Endothelial cell of umbilical vein (primary cell): ENCODE measurements at regions not wholly inside any gene's neighbourhood (a gene's known extent, or its start where the extent isn't known, plus 50 kb on each side); places are given as distances from the start of the nearest gene placed in this dataset.

ENCODE experiments used
- BruUV-seq: library from RNA; stranded (reverse); fragments of 400-500 nt; replicated peaks from 2 replicates; lab custom pipeline; 2021; lab: Mats Ljungman, UMichigan
- CTCF ChIA-PET: fragments of 300-600, 350-600 bp; sonication (Branson Sonifier 250); formaldehyde crosslinking; loops from one replicate; lab custom pipeline; 2021; ENCODE audit warnings: antibody characterized with exemption, inconsistent platforms; lab: Charles Lee
- POLR2A ChIA-PET: fragments of 300-600, 350-600 bp; sonication (Branson Sonifier 250); formaldehyde crosslinking; loops from one replicate; lab custom pipeline; 2021; ENCODE audit warnings: antibody characterized with exemption, inconsistent platforms; lab: Charles Lee
- DNase-seq: peaks from one replicate; pipeline ENCODE4 v3.0.0-alpha.2; 2011; ENCODE audit warnings: low read depth, low spot score
- FAIRE-seq: peaks from 2 replicates; lab custom pipeline; 2011; peaks lifted over from hg19 to GRCh38; lab: Jason Lieb, UNC
- H2AFZ ChIP-seq: 2 replicates; pipeline ENCODE4 v1.6.0; 2012; ENCODE audit warnings: low read depth, low read length, control low read depth, inconsistent platforms
- H3K27ac ChIP-seq: 2 replicates; pipeline ENCODE4 v1.5.1; 2011; ENCODE audit warnings: low read depth, mild to moderate bottlenecking, control low read depth, low read length, moderate library complexity; ENCODE audit not compliant: insufficient read depth
- H3K27me3 ChIP-seq, 2 experiments: 2 replicates each; pipeline versions ENCODE4 v1.6.0 to v1.6.1; 2011; ENCODE audit warnings: low read length in 2 of 2, mixed read lengths in 1 of 2; ENCODE audit not compliant: control insufficient read depth in 2 of 2, insufficient read depth in 2 of 2
- H3K36me3 ChIP-seq, 2 experiments: 2 replicates in 1 of 2; 3 replicates in 1 of 2; pipeline ENCODE4 v1.5.1; 2011; ENCODE audit warnings: low read length in 2 of 2, mild to moderate bottlenecking in 1 of 2, moderate library complexity in 1 of 2; ENCODE audit not compliant: control insufficient read depth in 2 of 2, insufficient read depth in 2 of 2; ENCODE audit errors: extremely low read depth in 1 of 2
- H3K4me1 ChIP-seq: 3 replicates; pipeline ENCODE4 v1.5.1; 2011; ENCODE audit warnings: mild to moderate bottlenecking, low read length; ENCODE audit not compliant: control insufficient read depth, insufficient read depth; ENCODE audit errors: extremely low read depth
- H3K4me2 ChIP-seq: 2 replicates; pipeline ENCODE4 v1.6.1; 2011; ENCODE audit warnings: low read length, control low read depth, mixed read lengths; ENCODE audit not compliant: insufficient read depth
- H3K4me3 ChIP-seq, 3 experiments: fragments of 200-600 bp in 1 of 3; sonication (generic), shearing (Covaris generic) in 1 of 3; replicated peaks in 1 of 3; 2 replicates each; pipeline ENCODE4 v1.5.1; 2011 to 2016; ENCODE audit warnings: control low read depth in 3 of 3, low read length in 3 of 3, mild to moderate bottlenecking in 2 of 3, inconsistent platforms in 1 of 3, low read depth in 1 of 3, moderate library complexity in 1 of 3; ENCODE audit not compliant: insufficient read depth in 1 of 3
- H3K79me2 ChIP-seq: 2 replicates; pipeline ENCODE4 v1.6.0; 2012; ENCODE audit warnings: low read length, inconsistent platforms; ENCODE audit not compliant: control insufficient read depth, insufficient read depth
- H3K9ac ChIP-seq: replicated peaks from 2 replicates; pipeline ENCODE3; 2011; ENCODE audit warnings: low read length, control low read depth; ENCODE audit not compliant: insufficient read depth; ENCODE audit errors: extremely low read depth
- H3K9me1 ChIP-seq: replicated peaks from 3 replicates; pipeline ENCODE4 v1.6.0; 2011; ENCODE audit warnings: mild to moderate bottlenecking, low read length; ENCODE audit not compliant: control insufficient read depth, insufficient read depth; ENCODE audit errors: extremely low read depth
- H3K9me3 ChIP-seq: replicated peaks from 2 replicates; pipeline ENCODE4 v1.5.1; 2012; ENCODE audit warnings: low read length, inconsistent platforms; ENCODE audit not compliant: control insufficient read depth, insufficient read depth
- H4K20me1 ChIP-seq: replicated peaks from 2 replicates; pipeline ENCODE3; 2011; ENCODE audit warnings: mild to moderate bottlenecking, low read length; ENCODE audit not compliant: control insufficient read depth, insufficient read depth; ENCODE audit errors: extremely low read depth
- EZH2 ChIP-seq: IDR thresholded peaks from 2 replicates; pipeline ENCODE4 v1.6.1; 2012; ENCODE audit warnings: borderline replicate concordance, low read depth, mild to moderate bottlenecking, moderate library complexity, low read length, inconsistent platforms; ENCODE audit not compliant: severe bottlenecking
- FOS ChIP-seq: IDR thresholded peaks from 2 replicates; pipeline ENCODE4 v1.6.1; 2011; ENCODE audit warnings: mild to moderate bottlenecking, low read length, moderate library complexity, borderline replicate concordance; ENCODE audit not compliant: insufficient read depth
- GATA2 ChIP-seq: IDR thresholded peaks from 2 replicates; pipeline ENCODE4 v1.7.0; 2011; ENCODE audit warnings: low read depth, mild to moderate bottlenecking, moderate library complexity, mixed read lengths, low read length; ENCODE audit not compliant: insufficient read length, insufficient read depth
- JUN ChIP-seq: IDR thresholded peaks from 2 replicates; pipeline ENCODE4 v1.6.1; 2011; ENCODE audit warnings: borderline replicate concordance, low read depth; ENCODE audit not compliant: insufficient read length, insufficient read depth
- MAX ChIP-seq: IDR thresholded peaks from 2 replicates; pipeline ENCODE4 v1.6.1; 2011; ENCODE audit not compliant: insufficient read depth, insufficient read length
- MYC ChIP-seq: IDR thresholded peaks from one replicate; pipeline ENCODE4 v1.6.1; 2011; ENCODE audit warnings: mild to moderate bottlenecking, low read depth, low read length
- POLR2A ChIP-seq: IDR thresholded peaks from 2 replicates; pipeline ENCODE4 v1.6.1; 2012; ENCODE audit warnings: low read depth, mild to moderate bottlenecking, control low read depth, low read length
- POLR2AphosphoS5 ChIP-seq: IDR thresholded peaks from 2 replicates; pipeline ENCODE4 v1.6.1; 2012; ENCODE audit warnings: low read depth, mild to moderate bottlenecking, control low read depth, low read length, moderate library complexity; ENCODE audit not compliant: insufficient read depth
- dilution Hi-C: fragments of 300-500 bp; cut with MboI; formaldehyde crosslinking; loops from one replicate; pipeline ENCODE4 v1.15.0; 2019; ENCODE audit warnings: low sequenced_read_pairs; ENCODE audit not compliant: extremely low pct_ligation_motif_present
- intact Hi-C: fragments of 100-400 bp; cut with micrococcal nuclease; formaldehyde crosslinking; loops from one replicate; pipeline ENCODE4 v1.10.0; 2022
- TF ChIP-seq, protein P1 (sequence below), 2 donors: IDR thresholded peaks; 1 replicate in 1 of 2; 2 replicates in 1 of 2; pipeline ENCODE4 v1.5.1; 2011; ENCODE audit warnings: low read length in 2 of 2, mild to moderate bottlenecking in 2 of 2, moderate library complexity in 2 of 2, control low read depth in 1 of 2, inconsistent platforms in 1 of 2, low read depth in 1 of 2; ENCODE audit not compliant: insufficient read depth in 1 of 2; ENCODE audit errors: extremely low read depth in 1 of 2

- POLR2A ChIA-PET = no interaction called here
- Histone ChIP-seq H4K20me1 (no peaks in the 10 kb centered on the region), H3K27ac (no peak overlapping the region), H3K4me3 (no peak overlapping the region), H3K36me3 (no peaks in the 10 kb centered on the region), H3K9me1 (no peaks in the 10 kb centered on the region), H3K9me3 (no peaks in the 10 kb centered on the region), H2AFZ (no peak overlapping the region), H3K9ac (no peak overlapping the region), H3K79me2 (no peaks in the 10 kb centered on the region), H3K4me1 (no peaks in the 10 kb centered on the region), H3K27me3 (no peaks in the 10 kb centered on the region), H3K4me2 (no peak overlapping the region)
- BruUV-seq = no TSS peak
- dilution Hi-C loops (no loop called here), intact Hi-C loops (no loop called here)
- TF ChIP-seq EZH2 = no peak
- no peak for TF ChIP-seq POLR2AphosphoS5
- no peak for DNase-seq
- FAIRE-seq = no peak
- CTCF ChIA-PET = no interaction called here
These were observed 122.8 kb upstream of the MTNR1B start for GRCh38 chr11:92846491-92847125.

- Histone ChIP-seq H3K27ac (no peak overlapping the region), H3K9me3 (no peaks in the 10 kb centered on the region), H3K9ac (no peak overlapping the region), H3K79me2 (no peaks in the 10 kb centered on the region), H4K20me1 (no peaks in the 10 kb centered on the region), H2AFZ (no peak overlapping the region), H3K36me3 (no peaks in the 10 kb centered on the region), H3K27me3 (no peaks in the 10 kb centered on the region), H3K4me1 (no peaks in the 10 kb centered on the region), H3K4me3 (no peak overlapping the region), H3K9me1 (no peaks in the 10 kb centered on the region), H3K4me2 (no peak overlapping the region)
- TF ChIP-seq EZH2 (no peak), GATA2 (no peak), MAX (no peak), POLR2AphosphoS5 (no peak), FOS (no peak), MYC (no peak), POLR2A (no peak), JUN (no peak)
- TF ChIP-seq, protein P1, sequence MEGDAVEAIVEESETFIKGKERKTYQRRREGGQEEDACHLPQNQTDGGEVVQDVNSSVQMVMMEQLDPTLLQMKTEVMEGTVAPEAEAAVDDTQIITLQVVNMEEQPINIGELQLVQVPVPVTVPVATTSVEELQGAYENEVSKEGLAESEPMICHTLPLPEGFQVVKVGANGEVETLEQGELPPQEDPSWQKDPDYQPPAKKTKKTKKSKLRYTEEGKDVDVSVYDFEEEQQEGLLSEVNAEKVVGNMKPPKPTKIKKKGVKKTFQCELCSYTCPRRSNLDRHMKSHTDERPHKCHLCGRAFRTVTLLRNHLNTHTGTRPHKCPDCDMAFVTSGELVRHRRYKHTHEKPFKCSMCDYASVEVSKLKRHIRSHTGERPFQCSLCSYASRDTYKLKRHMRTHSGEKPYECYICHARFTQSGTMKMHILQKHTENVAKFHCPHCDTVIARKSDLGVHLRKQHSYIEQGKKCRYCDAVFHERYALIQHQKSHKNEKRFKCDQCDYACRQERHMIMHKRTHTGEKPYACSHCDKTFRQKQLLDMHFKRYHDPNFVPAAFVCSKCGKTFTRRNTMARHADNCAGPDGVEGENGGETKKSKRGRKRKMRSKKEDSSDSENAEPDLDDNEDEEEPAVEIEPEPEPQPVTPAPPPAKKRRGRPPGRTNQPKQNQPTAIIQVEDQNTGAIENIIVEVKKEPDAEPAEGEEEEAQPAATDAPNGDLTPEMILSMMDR (IDR thresholded peaks at IDR 0.05; ENCODE audit: extremely low read depth in 1 of 2, insufficient read depth in 1 of 2, low read depth in 1 of 2, low read length in 2 of 2) = no peak
- no peak for DNase-seq
- dilution Hi-C loops (no loop called here), intact Hi-C loops (no loop called here)
- ChIA-PET POLR2A (no interaction called here), CTCF (no interaction called here)
- no TSS peak for BruUV-seq
- no peak for FAIRE-seq
These were observed 120.9 kb upstream of the MTNR1B start for GRCh38 chr11:92848578-92848977.
